Umbilical cord (tissue), 1 donor: ENCODE measurements at regions not wholly inside any gene's neighbourhood (a gene's known extent, or its start where the extent isn't known, plus 50 kb on each side); places are given as distances from the start of the nearest gene placed in this dataset.

Source experiments
- DNase-seq: peaks from one replicate; pipeline ENCODE4 v3.0.0-alpha.2; 2015; ENCODE audit warnings: low spot score

GRCh38 chr12:42801271-42801670 is 211.7 kb upstream of the PRICKLE1 start:
- no peak for DNase-seq

- peak; percentile 79 for DNase-seq
Measured at GRCh38 chr12:42799966-42800365, 210.4 kb upstream of the PRICKLE1 start.

DNA sequence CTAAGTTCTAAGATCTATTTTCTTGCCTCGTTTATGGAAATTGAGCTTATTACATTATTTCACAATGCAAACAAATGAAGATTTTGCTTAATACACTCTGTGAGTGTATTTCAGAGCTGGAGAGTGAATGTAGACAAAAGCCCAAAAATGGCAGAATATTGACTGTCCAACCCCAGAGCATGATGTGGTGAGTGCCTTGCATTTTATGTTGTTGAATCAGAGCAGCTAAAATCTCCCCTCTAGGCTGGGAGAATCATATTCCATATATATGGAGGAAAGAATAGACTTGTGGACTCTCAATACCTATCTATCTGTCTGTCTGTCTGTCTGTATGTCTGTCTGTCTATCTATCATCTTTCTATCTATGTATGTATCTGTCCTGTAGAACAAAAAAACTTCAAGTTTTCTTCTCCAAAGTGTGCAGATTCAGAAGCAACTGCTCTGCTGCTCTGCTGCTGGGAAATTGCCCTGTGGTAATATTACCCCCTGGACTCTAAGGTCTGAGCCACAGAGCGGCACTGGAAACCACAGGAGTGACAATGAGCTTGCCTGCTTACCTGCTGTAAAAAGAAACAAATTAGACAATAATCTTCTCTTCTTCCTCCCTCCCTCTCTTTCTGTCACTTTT is 209.4 kb upstream of the PRICKLE1 start:
- peak; percentile 57 for DNase-seq

DNA sequence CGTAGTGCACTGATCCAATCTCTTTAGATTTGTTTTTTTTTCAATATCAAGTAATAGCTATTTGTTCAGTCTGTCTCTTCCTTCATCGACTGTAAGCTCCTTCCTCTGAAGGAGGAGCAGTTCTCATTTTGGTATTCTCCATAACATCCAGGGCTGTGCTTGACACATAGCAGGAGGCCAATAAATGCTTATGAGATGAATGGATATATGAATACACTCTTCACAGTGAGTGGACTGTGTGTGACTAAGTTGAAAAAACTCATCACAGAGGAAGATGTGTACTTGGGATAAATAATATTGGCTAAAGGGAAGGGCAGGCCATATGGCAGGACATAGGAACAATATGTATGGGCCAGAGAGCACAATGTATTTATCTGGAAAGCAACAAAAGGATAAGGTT is 205.3 kb upstream of the PRICKLE1 start:
- DNase-seq = peak; percentile 84

DNA sequence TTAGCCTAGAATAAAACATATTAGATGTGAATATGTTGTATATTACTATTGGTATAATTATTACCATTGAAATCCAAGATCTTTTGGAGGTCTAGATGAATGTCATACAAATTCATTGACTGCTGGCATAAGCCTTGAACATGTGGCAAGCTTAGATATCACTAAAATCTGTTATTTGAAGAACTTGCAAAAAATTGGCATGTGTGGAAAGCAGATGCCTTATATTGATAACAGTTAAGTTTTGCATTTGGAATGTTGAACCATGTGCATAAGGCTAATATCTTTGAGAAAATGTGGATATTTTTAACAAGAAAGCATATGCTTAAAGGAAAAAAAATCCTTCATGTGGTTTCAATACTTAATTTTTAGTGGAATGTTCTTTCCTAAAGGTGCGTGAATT is 203.6 kb upstream of the PRICKLE1 start:
- no peak for DNase-seq

DNA sequence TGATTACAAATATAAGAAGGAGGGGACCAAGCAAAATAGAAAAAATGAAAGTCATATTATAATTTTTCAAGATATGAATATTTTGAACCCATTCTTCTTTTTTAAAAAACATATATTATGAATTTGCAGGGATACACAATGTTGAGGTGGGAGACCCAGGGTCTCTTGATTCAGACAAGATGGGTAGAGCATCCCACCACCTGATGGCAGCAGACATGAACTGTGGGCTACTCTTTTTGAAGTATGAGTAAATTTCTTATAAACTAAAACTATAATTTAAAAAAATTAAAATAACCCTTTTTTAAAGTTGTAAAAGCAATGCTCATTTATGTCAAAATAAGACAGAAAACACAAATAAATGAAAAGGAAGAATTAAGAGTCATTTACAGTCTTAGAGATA is 202.7 kb upstream of the PRICKLE1 start:
- no peak for DNase-seq

GRCh38 chr12:42791399-42791798 is 201.9 kb upstream of the PRICKLE1 start:
- DNase-seq = no peak

GRCh38 chr12:42790761-42791151 is 201.2 kb upstream of the PRICKLE1 start:
- DNase-seq = peak; percentile 90

DNA sequence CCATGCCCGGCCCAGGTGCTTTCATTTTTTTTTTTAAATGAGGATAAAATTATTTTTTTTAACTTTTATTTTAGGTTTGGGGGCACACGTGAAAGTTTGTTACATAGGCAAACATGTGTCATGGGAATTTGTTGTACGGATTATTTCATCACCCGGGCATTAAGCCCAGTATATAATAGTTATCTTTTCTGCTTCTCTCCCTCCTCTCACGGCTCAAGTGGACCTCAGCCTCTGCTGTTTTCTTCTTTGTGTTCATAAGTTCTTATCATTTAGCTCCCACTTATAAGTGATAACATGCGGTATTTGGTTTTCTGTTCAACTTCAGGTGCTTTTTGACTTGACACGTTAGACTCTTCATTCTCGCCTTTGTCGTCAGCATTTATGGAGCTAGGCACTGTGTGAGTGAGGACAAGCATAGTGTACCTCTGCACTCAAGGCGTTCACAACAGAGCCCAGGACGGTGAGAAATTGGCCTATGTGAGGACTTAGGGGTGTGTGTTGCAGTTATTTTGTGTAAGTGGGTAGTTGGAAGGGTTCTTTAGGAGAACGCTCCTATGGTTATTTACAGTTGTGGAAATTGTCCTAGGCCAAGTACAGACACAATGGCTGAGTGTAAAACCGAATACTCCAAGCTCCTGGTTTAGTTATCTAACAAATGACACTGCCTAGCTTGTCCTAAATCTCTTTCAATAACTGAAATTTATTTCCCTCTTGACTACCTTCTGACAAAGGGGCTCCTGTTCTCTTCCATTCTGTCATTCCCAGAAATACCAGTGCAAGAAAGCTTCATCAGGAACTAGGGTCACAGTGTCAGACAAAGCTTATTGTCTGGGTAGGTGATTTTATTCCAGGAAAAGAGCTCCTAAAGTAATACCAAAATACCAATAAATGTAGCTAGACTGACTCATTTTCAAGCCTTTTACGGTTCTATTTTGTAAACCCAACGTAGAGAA is 200.5 kb upstream of the PRICKLE1 start:
- peak; percentile 65 for DNase-seq

DNA sequence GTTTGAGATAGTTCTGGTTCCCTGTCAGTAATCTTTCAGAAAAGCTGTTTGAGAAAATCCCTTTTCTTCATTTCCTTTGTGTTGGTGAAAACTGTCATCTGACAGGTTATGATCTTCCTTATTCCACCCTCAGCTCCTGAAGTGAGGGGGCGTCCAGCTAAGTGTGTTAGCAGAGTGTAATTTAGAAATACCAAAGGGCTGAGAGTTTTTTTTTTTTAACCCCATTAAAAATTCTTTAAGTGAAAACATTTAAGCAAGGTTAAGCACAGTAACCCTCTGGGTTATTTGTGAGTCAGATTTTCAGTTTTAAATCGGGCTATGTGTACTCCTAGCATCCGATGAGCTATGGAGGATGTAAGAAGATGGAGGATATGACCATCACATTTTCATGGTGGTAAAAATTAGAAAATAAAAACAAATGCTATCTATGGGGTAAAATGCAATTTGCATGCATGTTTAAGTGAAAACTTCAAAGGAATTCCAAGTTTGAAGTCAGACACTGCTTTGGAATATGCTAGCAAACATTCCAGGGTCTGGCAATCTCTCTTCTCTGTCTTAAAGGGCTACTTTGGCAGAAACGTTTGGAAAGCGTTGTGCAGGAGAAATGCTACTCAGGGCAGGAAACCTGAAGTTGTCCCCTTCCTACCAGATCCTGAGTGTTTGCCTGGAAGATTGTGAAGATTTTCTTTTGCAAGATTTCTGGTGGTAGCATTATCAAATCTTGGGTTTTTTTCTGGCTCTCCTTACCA is 197.0 kb upstream of the PRICKLE1 start:
- DNase-seq = peak; percentile 38

- no peak for DNase-seq
Measured at GRCh38 chr12:42785944-42786343, 196.4 kb upstream of the PRICKLE1 start.

DNA sequence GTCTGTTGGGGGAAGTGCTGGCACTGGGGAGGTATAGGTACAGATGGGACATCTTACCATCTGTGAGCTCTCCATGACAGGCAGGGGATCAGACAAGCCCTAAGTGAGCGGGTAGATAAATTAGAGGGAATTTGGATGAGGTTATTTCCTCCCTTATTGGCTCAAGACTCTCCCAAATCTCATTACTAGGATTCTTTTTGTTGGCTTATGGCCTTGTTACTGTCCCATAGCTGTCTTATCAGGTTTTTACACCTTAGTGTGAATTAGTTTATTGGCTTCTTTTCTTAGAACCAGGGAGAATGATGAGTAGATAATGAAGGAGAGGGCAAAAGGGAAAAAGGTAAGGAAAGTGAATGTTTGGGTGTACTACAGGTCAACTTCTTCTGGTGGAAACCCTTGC is 191.1 kb upstream of the PRICKLE1 start:
- DNase-seq = no peak

- no peak for DNase-seq
Measured at GRCh38 chr12:42779186-42779859, 189.8 kb upstream of the PRICKLE1 start.

- no peak for DNase-seq
Measured at GRCh38 chr12:42776396-42776795, 186.8 kb upstream of the PRICKLE1 start.

GRCh38 chr12:42774238-42774637 is 184.7 kb upstream of the PRICKLE1 start:
- DNase-seq = no peak

GRCh38 chr12:42770261-42770660 is 180.7 kb upstream of the PRICKLE1 start:
- DNase-seq = no peak

- DNase-seq = no peak
Measured at GRCh38 chr12:42769455-42769854, 179.9 kb upstream of the PRICKLE1 start.

GRCh38 chr12:42767998-42768397 is 178.5 kb upstream of the PRICKLE1 start:
- DNase-seq = no peak

- no peak for DNase-seq
Measured at GRCh38 chr12:42767326-42767954, 177.9 kb upstream of the PRICKLE1 start.

DNA sequence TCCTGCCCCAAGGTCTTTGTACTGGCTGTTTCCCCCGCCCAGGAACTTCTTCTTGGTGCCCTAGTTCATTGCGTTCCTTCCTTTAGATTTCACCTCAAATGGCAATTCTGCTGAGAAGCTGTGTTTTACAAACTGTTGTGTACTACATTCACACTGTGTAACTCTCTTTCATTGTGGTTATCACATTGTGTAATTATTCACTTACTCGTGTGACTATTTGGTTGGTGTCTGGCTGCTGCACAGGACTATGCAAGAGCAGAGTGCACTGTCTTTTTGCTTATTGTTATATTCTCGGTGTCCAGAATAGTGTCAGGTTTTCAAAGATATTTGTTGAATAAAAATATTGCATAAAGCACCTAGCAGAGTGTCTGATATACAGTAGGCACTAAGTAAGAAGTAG is 177.2 kb upstream of the PRICKLE1 start:
- no peak for DNase-seq

GRCh38 chr12:42766026-42766425 is 176.5 kb upstream of the PRICKLE1 start:
- DNase-seq = no peak
